Trophoblast cell (in vitro differentiated cells and primary cell): ENCODE measurements at regions not wholly inside any gene's neighbourhood (a gene's known extent, or its start where the extent isn't known, plus 50 kb on each side); places are given as distances from the start of the nearest gene placed in this dataset.

ENCODE experiments used
- DNase-seq, 2 donors: peaks; one replicate each; pipeline ENCODE4 v3.0.0-alpha.2; 2016
- H2AFZ ChIP-seq: 2 replicates; pipeline ENCODE4 v1.6.1; 2013; ENCODE audit warnings: low read length, moderate library complexity, mild to moderate bottlenecking; ENCODE audit not compliant: insufficient read depth, poor library complexity
- H2AK5ac ChIP-seq: 2 replicates; pipeline ENCODE4 v1.6.1; 2013; ENCODE audit warnings: mild to moderate bottlenecking, low read length
- H2BK120ac ChIP-seq: 2 replicates; pipeline ENCODE4 v1.6.1; 2013; ENCODE audit warnings: low read length, mild to moderate bottlenecking, moderate library complexity; ENCODE audit not compliant: insufficient read depth, poor library complexity
- H2BK12ac ChIP-seq: 2 replicates; pipeline ENCODE4 v1.6.1; 2013; ENCODE audit warnings: mild to moderate bottlenecking, low read length, moderate library complexity
- H2BK5ac ChIP-seq: 2 replicates; pipeline ENCODE4 v1.6.1; 2013; ENCODE audit warnings: low read length, low read depth, moderate library complexity, mild to moderate bottlenecking; ENCODE audit not compliant: poor library complexity
- H3K14ac ChIP-seq: 2 replicates; pipeline ENCODE4 v1.6.1; 2013; ENCODE audit warnings: mild to moderate bottlenecking, low read length
- H3K18ac ChIP-seq: 2 replicates; pipeline ENCODE4 v1.6.1; 2013; ENCODE audit warnings: mild to moderate bottlenecking, low read length
- H3K23ac ChIP-seq: 2 replicates; pipeline ENCODE4 v1.6.1; 2013; ENCODE audit warnings: low read length
- H3K27ac ChIP-seq: 2 replicates; pipeline ENCODE4 v1.5.1; 2013; ENCODE audit warnings: low read depth, mild to moderate bottlenecking, inconsistent platforms, low read length, moderate library complexity
- H3K27me3 ChIP-seq: 2 replicates; pipeline ENCODE4 v1.6.1; 2013; ENCODE audit warnings: inconsistent platforms, mild to moderate bottlenecking, low read length, moderate library complexity; ENCODE audit not compliant: insufficient read depth
- H3K36me3 ChIP-seq, 2 experiments: 1 replicate in 1 of 2; 2 replicates in 1 of 2; pipeline ENCODE4 v1.6.1; 2013; ENCODE audit warnings: low read length in 2 of 2, mild to moderate bottlenecking in 2 of 2, moderate library complexity in 1 of 2; ENCODE audit not compliant: insufficient read depth in 2 of 2, control insufficient read depth in 1 of 2
- H3K4ac ChIP-seq: 2 replicates; pipeline ENCODE4 v1.6.1; 2013; ENCODE audit warnings: low read depth, mild to moderate bottlenecking, low read length, moderate library complexity
- H3K4me1 ChIP-seq, 2 experiments: 1 replicate in 1 of 2; 2 replicates in 1 of 2; pipeline ENCODE4 v1.6.1; 2013; ENCODE audit warnings: low read length in 2 of 2, mild to moderate bottlenecking in 2 of 2, moderate library complexity in 1 of 2; ENCODE audit not compliant: insufficient read depth in 2 of 2, control insufficient read depth in 1 of 2
- H3K4me2 ChIP-seq: 2 replicates; pipeline ENCODE4 v1.6.1; 2013; ENCODE audit warnings: inconsistent platforms, mild to moderate bottlenecking, low read length, moderate library complexity
- H3K4me3 ChIP-seq: 2 replicates; pipeline ENCODE4 v1.5.1; 2013; ENCODE audit warnings: mild to moderate bottlenecking, low read depth, low read length, inconsistent platforms
- H3K79me1 ChIP-seq: one replicate; pipeline ENCODE4 v1.6.1; 2013; ENCODE audit warnings: low read length
- H3K79me2 ChIP-seq: 2 replicates; pipeline ENCODE4 v1.6.1; 2013; ENCODE audit warnings: low read length, mild to moderate bottlenecking; ENCODE audit not compliant: control insufficient read depth, insufficient read depth, poor library complexity
- H3K9ac ChIP-seq: 2 replicates; pipeline ENCODE4 v1.6.1; 2013; ENCODE audit warnings: mild to moderate bottlenecking, low read length
- H3K9me3 ChIP-seq: 2 replicates; pipeline ENCODE4 v1.6.1; 2013; ENCODE audit warnings: low read depth, mild to moderate bottlenecking, control low read depth, inconsistent platforms, low read length; ENCODE audit not compliant: insufficient read depth
- H4K12ac ChIP-seq: 2 replicates; pipeline ENCODE4 v1.6.1; 2013; ENCODE audit warnings: low read depth, mild to moderate bottlenecking, low read length, moderate library complexity
- H4K8ac ChIP-seq: 2 replicates; pipeline ENCODE4 v1.6.1; 2013; ENCODE audit warnings: low read depth, mild to moderate bottlenecking, low read length, moderate library complexity
- H4K91ac ChIP-seq: one replicate; pipeline ENCODE4 v1.6.1; 2013; ENCODE audit warnings: low read depth, mild to moderate bottlenecking, low read length, moderate library complexity
- WGBS: extraction: QIAGEN DNeasy Blood & Tissue Kit; methylation state at CpG from one replicate; pipeline ENCODE4 v1.1.7; 2013; ENCODE audit warnings: missing lambda C conversion rate; ENCODE audit not compliant: insufficient read length, insufficient coverage; ENCODE audit errors: extremely low coverage; 5-methylcytosine and 5-hydroxymethylcytosine counted together

DNA sequence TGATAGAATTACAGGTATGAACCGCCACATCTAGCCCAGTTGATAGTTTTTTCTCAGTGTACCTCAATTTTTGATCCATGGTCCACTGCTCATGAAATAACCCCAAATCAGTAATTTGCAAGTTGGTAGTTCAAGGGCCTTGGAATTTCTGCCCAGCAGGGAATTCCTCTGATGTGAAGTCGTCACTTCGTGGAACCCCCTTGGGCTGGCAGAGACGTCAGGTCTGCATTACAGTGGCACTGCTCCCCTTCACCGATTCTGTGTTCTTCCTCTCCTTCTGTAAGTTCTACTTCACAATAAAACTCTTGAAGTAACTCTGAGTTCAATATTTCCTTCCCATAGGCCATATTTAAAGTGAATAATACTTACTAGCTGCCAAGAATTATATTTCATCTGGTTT is 881.0 kb downstream of the OTOL1 start:
- Histone ChIP-seq H3K4me1 (no peaks in the 10 kb centered on the region), H3K79me1 (no peaks in the 10 kb centered on the region), H4K91ac (no peak overlapping the region), H2BK5ac (no peak overlapping the region), H3K27ac (no peak overlapping the region), H3K14ac (no peak overlapping the region), H2BK12ac (no peak overlapping the region), H3K4me3 (no peak overlapping the region), H3K4ac (no peak overlapping the region), H2AFZ (no peak overlapping the region), H4K12ac (no peak overlapping the region), H4K8ac (no peak overlapping the region), H2BK120ac (no peak overlapping the region), H3K4me2 (no peak overlapping the region), H3K27me3 (no peaks in the 10 kb centered on the region), H2AK5ac (no peak overlapping the region), H3K79me2 (no peaks in the 10 kb centered on the region), H3K18ac (no peak overlapping the region), H3K23ac (no peak overlapping the region), H3K9me3 (no peaks in the 10 kb centered on the region), H3K9ac (no peak overlapping the region), H3K36me3 (no peaks in the 10 kb centered on the region)
- no CpG with 5 or more reads among the region's 5 CpGs for WGBS
- no peak for DNase-seq

DNA sequence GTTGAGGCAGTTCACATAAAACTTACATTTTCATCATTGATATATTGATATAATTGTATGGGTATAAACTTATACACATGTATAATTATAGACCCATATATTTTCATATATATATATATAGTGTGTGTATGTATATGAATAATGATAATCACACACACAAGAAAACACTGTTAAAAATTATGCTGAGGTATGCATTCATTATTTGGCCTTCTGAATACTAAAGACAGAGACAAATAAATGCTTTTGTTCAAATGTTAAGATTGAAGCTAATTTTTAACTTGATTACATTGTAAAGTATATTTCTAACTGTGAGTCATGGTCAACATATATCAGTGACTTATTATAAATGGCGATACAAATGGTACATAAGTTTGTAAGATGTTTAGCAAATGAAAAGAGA is 888.8 kb downstream of the OTOL1 start:
- WGBS: no CpG with 5 or more reads among the region's 1 CpG
- H2BK5ac ChIP-seq: no peak overlapping the region
- H4K8ac ChIP-seq: no peak overlapping the region
- H2BK12ac ChIP-seq: no peak overlapping the region
- H3K18ac ChIP-seq: no peak overlapping the region
- H3K4me1 ChIP-seq: no peaks in the 10 kb centered on the region
- no peaks in the 10 kb centered on the region for H3K27me3 ChIP-seq
- no peaks in the 10 kb centered on the region for H3K79me1 ChIP-seq
- no peak overlapping the region for H4K91ac ChIP-seq
- H2BK120ac ChIP-seq: no peak overlapping the region
- no peak overlapping the region for H4K12ac ChIP-seq
- no peak overlapping the region for H2AFZ ChIP-seq
- no peak for DNase-seq
- no peak overlapping the region for H3K4me2 ChIP-seq
- H3K36me3 ChIP-seq: no peaks in the 10 kb centered on the region
- no peak overlapping the region for H3K4ac ChIP-seq
- H3K9ac ChIP-seq: no peak overlapping the region
- H3K23ac ChIP-seq: no peak overlapping the region
- H3K27ac ChIP-seq: no peak overlapping the region
- no peak overlapping the region for H2AK5ac ChIP-seq
- no peaks in the 10 kb centered on the region for H3K9me3 ChIP-seq
- H3K79me2 ChIP-seq: no peaks in the 10 kb centered on the region
- no peak overlapping the region for H3K4me3 ChIP-seq
- no peak overlapping the region for H3K14ac ChIP-seq

- Histone ChIP-seq H3K79me1 (no peaks in the 10 kb centered on the region), H3K4ac (no peak overlapping the region)
Observed at GRCh38 chr3:162390891-162391290, 894.3 kb downstream of the OTOL1 start.

DNA sequence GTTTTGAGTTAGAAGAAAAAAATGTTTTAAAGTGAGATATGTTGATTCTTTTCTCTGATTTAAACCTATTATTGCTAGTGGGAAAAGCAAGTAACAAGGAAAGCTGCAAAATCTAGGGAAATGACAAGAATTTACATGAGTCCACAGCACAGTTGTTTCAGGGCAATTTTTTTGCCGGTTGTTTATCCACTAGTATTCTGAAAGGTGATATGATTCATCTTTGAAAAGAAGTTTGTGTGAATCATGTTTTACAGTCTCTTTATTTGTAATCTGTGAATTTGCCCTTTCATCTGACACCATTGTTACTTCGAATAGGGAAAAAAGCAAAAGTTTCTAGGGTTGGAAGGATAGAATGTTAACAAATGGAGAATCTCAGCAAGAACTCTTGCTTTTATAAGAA is 894.7 kb downstream of the OTOL1 start:
- peak in 1 of 2 donors; percentile 2 for DNase-seq
- Histone ChIP-seq H3K4ac (no peak overlapping the region), H2AFZ (no peak overlapping the region), H3K27me3 (no peaks in the 10 kb centered on the region), H4K91ac (no peak overlapping the region), H4K8ac (no peak overlapping the region), H3K27ac (no peak overlapping the region), H2BK12ac (no peak overlapping the region), H3K9me3 (no peaks in the 10 kb centered on the region), H2AK5ac (no peak overlapping the region), H3K14ac (no peak overlapping the region), H3K79me2 (no peaks in the 10 kb centered on the region), H3K9ac (no peak overlapping the region), H3K4me1 (no peaks in the 10 kb centered on the region), H2BK5ac (no peak overlapping the region), H2BK120ac (no peak overlapping the region), H4K12ac (no peak overlapping the region), H3K18ac (no peak overlapping the region), H3K79me1 (no peaks in the 10 kb centered on the region), H3K4me3 (no peak overlapping the region), H3K23ac (no peak overlapping the region), H3K4me2 (no peak overlapping the region), H3K36me3 (no peaks in the 10 kb centered on the region)
- WGBS: no CpG with 5 or more reads among the region's 2 CpGs

More at GRCh38 chr3:162390891-162391290, 894.3 kb downstream of the OTOL1 start:
- H4K91ac ChIP-seq: no peak overlapping the region
- no peak overlapping the region for H2AK5ac ChIP-seq
- peak in 1 of 2 donors; percentile 5 for DNase-seq
- H3K27me3 ChIP-seq: no peaks in the 10 kb centered on the region
- no peak overlapping the region for H3K9ac ChIP-seq
- no peak overlapping the region for H3K23ac ChIP-seq
- H3K14ac ChIP-seq: no peak overlapping the region
- H2AFZ ChIP-seq: no peak overlapping the region
- H3K9me3 ChIP-seq: no peaks in the 10 kb centered on the region
- no peaks in the 10 kb centered on the region for H3K36me3 ChIP-seq
- H3K4me1 ChIP-seq: no peaks in the 10 kb centered on the region
- H2BK120ac ChIP-seq: no peak overlapping the region
- H4K8ac ChIP-seq: no peak overlapping the region
- no peak overlapping the region for H4K12ac ChIP-seq
- H3K4me2 ChIP-seq: no peak overlapping the region
- no CpG with 5 or more reads among the region's 3 CpGs for whole genome bisulfite sequencing
- H2BK12ac ChIP-seq: no peak overlapping the region
- H3K18ac ChIP-seq: no peak overlapping the region
- no peak overlapping the region for H3K4me3 ChIP-seq
- no peaks in the 10 kb centered on the region for H3K79me2 ChIP-seq
- H2BK5ac ChIP-seq: no peak overlapping the region
- no peak overlapping the region for H3K27ac ChIP-seq
